Mesenchymal stem cell (in vitro differentiated cells and primary cell): ENCODE measurements at regions not wholly inside any gene's neighbourhood (a gene's known extent, or its start where the extent isn't known, plus 50 kb on each side); places are given as distances from the start of the nearest gene placed in this dataset.

Experiments
- DNase-seq: peaks from one replicate; pipeline ENCODE4 v3.0.0-alpha.2; 2013
- H2AFZ ChIP-seq: one replicate; pipeline ENCODE4 v1.6.1; 2013; ENCODE audit warnings: low read depth, mild to moderate bottlenecking, control low read depth, inconsistent platforms, low read length, moderate library complexity
- H2AK5ac ChIP-seq: 2 replicates; pipeline ENCODE4 v1.6.1; 2013; ENCODE audit warnings: low read length, moderate library complexity, mild to moderate bottlenecking, inconsistent platforms; ENCODE audit not compliant: severe bottlenecking
- H2BK120ac ChIP-seq: one replicate; pipeline ENCODE4 v1.6.1; 2013; ENCODE audit warnings: low read depth, mild to moderate bottlenecking, inconsistent platforms, low read length, moderate library complexity
- H2BK12ac ChIP-seq, 2 experiments: one replicate each; pipeline ENCODE4 v1.6.1; 2013; ENCODE audit warnings: inconsistent platforms in 2 of 2, low read length in 2 of 2, mild to moderate bottlenecking in 2 of 2, moderate library complexity in 2 of 2, control low read depth in 1 of 2
- H2BK15ac ChIP-seq: one replicate; pipeline ENCODE4 v1.6.1; 2013; ENCODE audit warnings: mild to moderate bottlenecking, low read depth, inconsistent platforms; ENCODE audit not compliant: poor library complexity, severe bottlenecking
- H2BK5ac ChIP-seq: 2 replicates; pipeline ENCODE4 v1.6.1; 2013; ENCODE audit warnings: low read depth, mild to moderate bottlenecking, low read length, control low read depth, inconsistent platforms; ENCODE audit not compliant: poor library complexity, severe bottlenecking
- H3K14ac ChIP-seq, 2 experiments: one replicate each; pipeline ENCODE4 v1.6.1; 2013; ENCODE audit warnings: inconsistent platforms in 2 of 2, low read length in 2 of 2, control low read depth in 1 of 2, mild to moderate bottlenecking in 1 of 2, moderate library complexity in 1 of 2
- H3K18ac ChIP-seq, 2 experiments: one replicate each; pipeline ENCODE4 v1.6.1; 2013; ENCODE audit warnings: inconsistent platforms in 2 of 2, low read length in 2 of 2, control low read depth in 1 of 2, low read depth in 1 of 2, mild to moderate bottlenecking in 1 of 2
- H3K23ac ChIP-seq, 2 experiments: one replicate each; pipeline ENCODE4 v1.6.1; 2013; ENCODE audit warnings: inconsistent platforms in 2 of 2, low read length in 2 of 2, mild to moderate bottlenecking in 2 of 2, moderate library complexity in 2 of 2, control low read depth in 1 of 2
- H3K27ac ChIP-seq: 2 replicates; pipeline ENCODE4 v1.5.1; 2013; ENCODE audit warnings: mild to moderate bottlenecking, moderate library complexity, low read length, control low read depth, inconsistent platforms; ENCODE audit not compliant: poor library complexity, severe bottlenecking
- H3K27me3 ChIP-seq, 2 experiments: 2 replicates each; pipeline versions ENCODE4 v1.6.1 to v1.7.0; 2013; ENCODE audit warnings: low read length in 2 of 2, mild to moderate bottlenecking in 2 of 2, moderate library complexity in 2 of 2, control low read depth in 1 of 2, inconsistent platforms in 1 of 2; ENCODE audit not compliant: control insufficient read depth in 1 of 2, insufficient read depth in 1 of 2
- H3K36me3 ChIP-seq, 2 experiments: 2 replicates each; pipeline versions ENCODE4 v1.6.1 to v1.7.0; 2013; ENCODE audit warnings: low read length in 2 of 2, control low read depth in 1 of 2, inconsistent platforms in 1 of 2, low read depth in 1 of 2, mild to moderate bottlenecking in 1 of 2; ENCODE audit not compliant: insufficient read depth in 2 of 2, control insufficient read depth in 1 of 2
- H3K4ac ChIP-seq, 2 experiments: one replicate each; pipeline ENCODE4 v1.6.1; 2013; ENCODE audit warnings: inconsistent platforms in 2 of 2, low read length in 2 of 2, mild to moderate bottlenecking in 2 of 2, moderate library complexity in 2 of 2, control low read depth in 1 of 2, low read depth in 1 of 2
- H3K4me1 ChIP-seq: 2 replicates; pipeline ENCODE4 v1.6.1; 2013; ENCODE audit warnings: low read depth, low read length, control low read depth; ENCODE audit not compliant: control insufficient read depth, insufficient read depth
- H3K4me2 ChIP-seq: 2 replicates; pipeline ENCODE4 v1.6.1; 2013; ENCODE audit warnings: low read length, mild to moderate bottlenecking, inconsistent platforms; ENCODE audit not compliant: poor library complexity, severe bottlenecking
- H3K4me3 ChIP-seq, 2 experiments: 2 replicates each; pipeline versions ENCODE4 v1.5.1 to v1.7.0; 2013; ENCODE audit warnings: low read length in 2 of 2, mild to moderate bottlenecking in 2 of 2, control low read depth in 1 of 2, low read depth in 1 of 2; ENCODE audit not compliant: insufficient read depth in 1 of 2
- H3K79me1 ChIP-seq: replicated peaks from 2 replicates; pipeline ENCODE4 v1.6.1; 2013; ENCODE audit warnings: mild to moderate bottlenecking, control low read depth, low read length, inconsistent platforms; ENCODE audit not compliant: poor library complexity, severe bottlenecking
- H3K9ac ChIP-seq: 2 replicates; pipeline ENCODE4 v1.7.0; 2013; ENCODE audit warnings: mild to moderate bottlenecking, low read length, moderate library complexity
- H3K9me3 ChIP-seq: 2 replicates; pipeline ENCODE4 v1.7.0; 2013; ENCODE audit warnings: mild to moderate bottlenecking, low read length; ENCODE audit not compliant: control insufficient read depth
- H4K8ac ChIP-seq: one replicate; pipeline ENCODE4 v1.6.1; 2013; ENCODE audit warnings: inconsistent platforms, mild to moderate bottlenecking, low read length, moderate library complexity
- H4K91ac ChIP-seq: one replicate; pipeline ENCODE4 v1.6.1; 2013; ENCODE audit warnings: mild to moderate bottlenecking, low read length, inconsistent platforms
- WGBS: methylation state at CpG from one replicate; pipeline ENCODE4 v1.1.7; 2013; ENCODE audit warnings: mixed read lengths; 5-methylcytosine and 5-hydroxymethylcytosine counted together

DNA sequence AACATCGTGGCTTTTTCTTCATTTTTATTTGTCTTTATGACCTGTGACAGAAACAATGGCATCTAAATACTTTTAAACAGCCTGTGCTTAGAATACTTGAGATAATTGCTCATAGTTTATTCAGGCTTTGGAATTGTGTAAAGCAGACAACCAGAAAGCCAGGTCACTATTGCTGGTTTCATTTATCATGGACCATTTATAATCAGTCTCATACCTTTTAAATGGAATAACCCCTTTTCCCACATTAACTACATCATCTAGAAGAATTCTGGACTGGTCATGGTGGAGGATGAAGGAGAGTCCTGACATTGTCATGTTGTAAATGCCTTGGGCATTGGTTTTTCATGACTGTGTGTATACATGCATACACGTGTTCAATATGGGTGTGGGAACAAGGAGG, 661.5 kb downstream of the EPM2A start:
- H2BK15ac ChIP-seq = no peak overlapping the region
- H3K23ac ChIP-seq = no peak overlapping the region
- H3K4ac ChIP-seq = no peak overlapping the region
- H3K27me3 ChIP-seq = no peaks in the 10 kb centered on the region
- no peak overlapping the region for H3K4me2 ChIP-seq
- H4K91ac ChIP-seq = no peak overlapping the region
- no peak overlapping the region for H4K8ac ChIP-seq
- no peak overlapping the region for H3K14ac ChIP-seq
- no peaks in the 10 kb centered on the region for H3K9me3 ChIP-seq
- no peaks in the 10 kb centered on the region for H3K79me1 ChIP-seq
- H3K27ac ChIP-seq = no peak overlapping the region
- H2AK5ac ChIP-seq = no peak overlapping the region
- no peak overlapping the region for H2AFZ ChIP-seq
- 86% methylated on average over 1 of the region's 2 CpGs for WGBS
- H2BK120ac ChIP-seq = no peak overlapping the region
- no peak for DNase-seq
- no peak overlapping the region for H2BK12ac ChIP-seq
- no peak overlapping the region for H3K18ac ChIP-seq
- no peak overlapping the region for H2BK5ac ChIP-seq
- peaks cover 8% of the 10 kb centered on the region for H3K4me1 ChIP-seq
- H3K9ac ChIP-seq = no peak overlapping the region
- H3K36me3 ChIP-seq = no peaks in the 10 kb centered on the region
- no peak overlapping the region for H3K4me3 ChIP-seq

- Histone ChIP-seq H4K91ac (no peak overlapping the region), H3K36me3 (no peaks in the 10 kb centered on the region), H3K9me3 (no peaks in the 10 kb centered on the region), H3K27ac (no peak overlapping the region), H3K4me3 (no peak overlapping the region), H2AK5ac (no peak overlapping the region), H3K14ac (no peak overlapping the region), H3K4me2 (no peak overlapping the region), H2AFZ (no peak overlapping the region), H3K23ac (no peak overlapping the region), H3K18ac (no peak overlapping the region), H3K9ac (no peak overlapping the region), H3K27me3 (no peaks in the 10 kb centered on the region), H2BK15ac (no peak overlapping the region), H4K8ac (no peak overlapping the region), H3K4ac (no peak overlapping the region), H2BK5ac (no peak overlapping the region), H2BK12ac (no peak overlapping the region), H2BK120ac (no peak overlapping the region), H3K79me1 (no peaks in the 10 kb centered on the region), H3K4me1 (peaks cover 8% of the 10 kb centered on the region)
- DNase-seq = no peak
Measured at GRCh38 chr6:145074805-145075204, 660.5 kb downstream of the EPM2A start.

DNA sequence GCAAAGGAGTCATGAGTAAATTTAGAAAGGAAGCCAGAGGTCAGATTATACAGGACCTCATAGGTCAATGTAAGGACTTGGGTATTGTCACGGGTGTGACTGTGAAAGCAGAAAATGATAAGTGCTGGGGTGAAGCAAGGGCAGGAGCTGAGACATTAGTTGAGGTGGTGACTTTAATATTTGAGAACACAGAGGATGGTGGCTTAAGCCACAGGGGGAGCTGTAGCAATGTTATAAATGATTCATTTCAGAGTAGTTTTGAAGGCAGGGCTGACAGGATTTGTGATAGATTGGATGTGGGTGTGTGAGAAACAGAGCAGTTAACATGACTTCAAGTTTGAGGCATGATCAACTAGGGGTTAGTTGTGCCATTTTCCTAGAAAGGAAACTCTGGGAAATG, 659.9 kb downstream of the EPM2A start:
- no peaks in the 10 kb centered on the region for H3K9me3 ChIP-seq
- H2AFZ ChIP-seq = no peak overlapping the region
- H3K4me2 ChIP-seq = no peak overlapping the region
- no peak overlapping the region for H3K27ac ChIP-seq
- no peak overlapping the region for H3K18ac ChIP-seq
- H2AK5ac ChIP-seq = no peak overlapping the region
- H2BK5ac ChIP-seq = no peak overlapping the region
- no peak overlapping the region for H2BK120ac ChIP-seq
- H2BK12ac ChIP-seq = no peak overlapping the region
- peaks cover 8% of the 10 kb centered on the region for H3K4me1 ChIP-seq
- H4K91ac ChIP-seq = no peak overlapping the region
- no peaks in the 10 kb centered on the region for H3K79me1 ChIP-seq
- H2BK15ac ChIP-seq = no peak overlapping the region
- H3K4ac ChIP-seq = no peak overlapping the region
- no peak for DNase-seq
- H3K27me3 ChIP-seq = no peaks in the 10 kb centered on the region
- no peak overlapping the region for H3K23ac ChIP-seq
- no peak overlapping the region for H3K14ac ChIP-seq
- H4K8ac ChIP-seq = no peak overlapping the region
- H3K36me3 ChIP-seq = no peaks in the 10 kb centered on the region
- WGBS = 83% methylated on average over 1 of the region's 1 CpG
- H3K9ac ChIP-seq = no peak overlapping the region
- H3K4me3 ChIP-seq = no peak overlapping the region

DNA sequence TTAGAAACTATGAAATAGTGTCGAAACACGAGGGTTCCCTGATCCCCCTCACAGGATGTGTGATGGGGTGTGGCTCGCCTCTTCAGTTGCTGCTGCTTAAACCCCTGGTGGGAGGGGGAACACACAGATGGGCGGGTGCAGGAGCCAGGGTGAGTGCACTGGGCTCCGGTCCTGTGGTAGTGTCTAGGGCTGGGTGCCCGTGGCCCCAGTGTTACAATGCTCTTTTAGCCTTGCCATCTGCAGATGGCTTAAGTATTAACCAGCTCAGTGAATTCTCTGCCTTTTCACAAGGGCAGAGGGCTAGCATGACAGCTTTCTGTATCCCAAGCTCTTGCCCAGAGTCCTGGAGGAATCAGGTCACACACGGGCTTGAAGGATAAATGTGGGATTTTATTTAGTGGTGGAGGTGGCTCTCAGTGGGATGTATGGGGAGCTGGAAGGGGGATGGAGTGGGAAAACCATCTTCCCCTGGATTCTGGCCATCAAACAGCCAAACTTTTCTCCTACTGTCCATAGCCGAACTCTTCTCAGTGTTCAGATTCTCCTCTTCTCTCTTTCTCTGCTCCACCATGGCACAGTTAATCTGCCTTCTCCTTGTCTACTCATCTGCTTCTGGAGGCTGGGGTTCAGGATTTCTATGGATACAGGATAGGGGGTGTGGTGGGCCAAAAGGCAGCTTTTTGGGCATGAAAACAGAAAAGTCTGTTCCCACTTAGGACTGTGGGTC, 659.0 kb downstream of the EPM2A start:
- Histone ChIP-seq H3K4me3 (no peak overlapping the region), H3K4me2 (no peak overlapping the region), H2BK12ac (no peak overlapping the region), H3K9me3 (no peaks in the 10 kb centered on the region), H2BK120ac (no peak overlapping the region), H3K36me3 (no peaks in the 10 kb centered on the region), H3K18ac (no peak overlapping the region), H3K27me3 (no peaks in the 10 kb centered on the region), H4K8ac (no peak overlapping the region), H2AK5ac (no peak overlapping the region), H3K23ac (no peak overlapping the region), H3K9ac (no peak overlapping the region), H4K91ac (no peak overlapping the region), H2AFZ (no peak overlapping the region), H3K14ac (no peak overlapping the region), H2BK15ac (no peak overlapping the region), H3K27ac (no peak overlapping the region), H3K4ac (no peak overlapping the region), H3K4me1 (peaks cover 4% of the 10 kb centered on the region), H2BK5ac (no peak overlapping the region), H3K79me1 (no peaks in the 10 kb centered on the region)
- no peak for DNase-seq
- WGBS = 93% methylated on average over 7 of the region's 8 CpGs
